HG03439 (cell line): ENCODE measurements at regions not wholly inside any gene's neighbourhood (a gene's known extent, or its start where the extent isn't known, plus 50 kb on each side); places are given as distances from the start of the nearest gene placed in this dataset.
"Not testable (repeated sequence)": the region's sequence is repeated elsewhere in the genome, so short reads cannot be mapped to it uniquely, and the experiment has no call there.

Experiments
- ATAC-seq: cut with Tn5 transposase; IDR thresholded peaks from one replicate; pipeline ENCODE4 v1.9.1; 2021; ENCODE audit warnings: mild to moderate bottlenecking, moderate library complexity; ENCODE audit not compliant: unreplicated experiment

- ATAC-seq = no peak
These were observed 452.3 kb upstream of the PTGER4 start for GRCh38 chr5:40227366-40227765.

GRCh38 chr5:40226906-40227305 is 452.8 kb upstream of the PTGER4 start:
- ATAC-seq = no peak

- ATAC-seq = not testable (repeated sequence)
These were observed 454.6 kb upstream of the PTGER4 start for GRCh38 chr5:40225147-40225546.

- ATAC-seq = peak; percentile 9
These were observed 455.3 kb upstream of the PTGER4 start for GRCh38 chr5:40224421-40224820.

- ATAC-seq = peak; percentile 71
These were observed 455.8 kb upstream of the PTGER4 start for GRCh38 chr5:40223884-40224402.

GRCh38 chr5:40221796-40222195 is 457.9 kb upstream of the PTGER4 start:
- ATAC-seq = no peak

- no peak for ATAC-seq
These were observed 458.5 kb upstream of the PTGER4 start for GRCh38 chr5:40221255-40221654.

- no peak for ATAC-seq
These were observed 459.5 kb upstream of the PTGER4 start for GRCh38 chr5:40220260-40220659.

- no peak for ATAC-seq
These were observed 462.2 kb upstream of the PTGER4 start for GRCh38 chr5:40217553-40217952.

GRCh38 chr5:40210694-40211093 is 469.0 kb upstream of the PTGER4 start:
- ATAC-seq = no peak

GRCh38 chr5:40206030-40206429 is 473.7 kb upstream of the PTGER4 start:
- no peak for ATAC-seq

GRCh38 chr5:40204144-40204543 is 475.6 kb upstream of the PTGER4 start:
- ATAC-seq = no peak

- no peak for ATAC-seq
These were observed 476.8 kb upstream of the PTGER4 start for GRCh38 chr5:40202814-40203440.

GRCh38 chr5:40198736-40199135 is 481.0 kb upstream of the PTGER4 start:
- ATAC-seq = no peak

GRCh38 chr5:40195574-40195973 is 484.1 kb upstream of the PTGER4 start:
- not testable (repeated sequence) for ATAC-seq

- no peak for ATAC-seq
These were observed 488.6 kb upstream of the PTGER4 start for GRCh38 chr5:40191150-40191549.

GRCh38 chr5:40172721-40173120 is 507.0 kb upstream of the PTGER4 start:
- no peak for ATAC-seq

- no peak for ATAC-seq
These were observed 507.7 kb upstream of the PTGER4 start for GRCh38 chr5:40171971-40172370.

- no peak for ATAC-seq
These were observed 512.4 kb upstream of the PTGER4 start for GRCh38 chr5:40167283-40167682.

GRCh38 chr5:40166802-40167201 is 512.9 kb upstream of the PTGER4 start:
- ATAC-seq = no peak

- ATAC-seq = no peak
These were observed 513.7 kb upstream of the PTGER4 start for GRCh38 chr5:40165789-40166728.
